ENCODE measurements at regions not wholly inside any gene's neighbourhood (a gene's known extent, or its start where the extent isn't known, plus 50 kb on each side); places are given as distances from the start of the nearest gene placed in this dataset.

GRCh38 chr1:56099766-56100265 lies 479.5 kb downstream of the PLPP3 start:
- Histone ChIP-seq H3F3A (ENCODE audit: insufficient read depth, low read length) (no peaks in the 10 kb centered on the region), H2AFZ (ENCODE audit: low read length) (no peak overlapping the region), H3K36me3 (ENCODE audit: insufficient read depth, low read length) (no peaks in the 10 kb centered on the region), H3K27me3 (ENCODE audit: insufficient read depth, low read length) (no peaks in the 10 kb centered on the region), H3K79me2 (ENCODE audit: insufficient read depth, low read length) (no peaks in the 10 kb centered on the region), H3K4me1 (ENCODE audit: insufficient read depth, low read length, severe bottlenecking) (no peaks in the 10 kb centered on the region), H3K4me2 (ENCODE audit: low read length) (no peak overlapping the region), H3K9me2 (ENCODE audit: low read depth, low read length) (no peaks in the 10 kb centered on the region), H3K27ac (ENCODE audit: low read depth, low read length, poor library complexity, severe bottlenecking) (no peak overlapping the region), H4K20me1 (ENCODE audit: insufficient read depth, low read length) (no peaks in the 10 kb centered on the region), H3K4me3 (ENCODE audit: low read depth, low read length, poor library complexity, severe bottlenecking) (no peak overlapping the region), H3K9me3 (ENCODE audit: low read length) (no peaks in the 10 kb centered on the region), H3K9ac (ENCODE audit: low read length) (no peak overlapping the region)
- no peak for TF ChIP-seq CTCF (IDR thresholded peaks at IDR 0.05; ENCODE audit: low read length)
- no peak for TF ChIP-seq EZH2 (IDR thresholded peaks at IDR 0.05; ENCODE audit: borderline replicate concordance, low read length)

- Histone ChIP-seq H3F3A (ENCODE audit: insufficient read depth, low read length) (no peaks in the 10 kb centered on the region), H3K27me3 (ENCODE audit: insufficient read depth, low read length) (no peaks in the 10 kb centered on the region)
Measured at GRCh38 chr1:56098946-56099345, 480.4 kb downstream of the PLPP3 start.

GRCh38 chr1:56097713-56098112 lies 481.6 kb downstream of the PLPP3 start:
- Histone ChIP-seq H3K4me2 (ENCODE audit: low read length) (no peak overlapping the region), H3K9me3 (ENCODE audit: low read length) (no peaks in the 10 kb centered on the region)

More at GRCh38 chr1:56098946-56099345, 480.4 kb downstream of the PLPP3 start:
- H4K20me1 ChIP-seq (ENCODE audit: insufficient read depth, low read length): no peaks in the 10 kb centered on the region
- no peak overlapping the region for H3K4me3 ChIP-seq (ENCODE audit: low read depth, low read length, poor library complexity, severe bottlenecking)
- H3K4me1 ChIP-seq (ENCODE audit: insufficient read depth, low read length, severe bottlenecking): no peaks in the 10 kb centered on the region
- no peak overlapping the region for H3K9ac ChIP-seq (ENCODE audit: low read length)
- H3K36me3 ChIP-seq (ENCODE audit: insufficient read depth, low read length): no peaks in the 10 kb centered on the region
- H3K27ac ChIP-seq (ENCODE audit: low read depth, low read length, poor library complexity, severe bottlenecking): no peak overlapping the region
- no peaks in the 10 kb centered on the region for H3K9me3 ChIP-seq (ENCODE audit: low read length)
- H2AFZ ChIP-seq (ENCODE audit: low read length): no peak overlapping the region
- no peaks in the 10 kb centered on the region for H3K79me2 ChIP-seq (ENCODE audit: insufficient read depth, low read length)
- H3K4me2 ChIP-seq (ENCODE audit: low read length): no peak overlapping the region
- H3K9me2 ChIP-seq (ENCODE audit: low read depth, low read length): no peaks in the 10 kb centered on the region
- TF ChIP-seq EZH2 (IDR thresholded peaks at IDR 0.05; ENCODE audit: borderline replicate concordance, low read length): no peak
- no peak for TF ChIP-seq CTCF (IDR thresholded peaks at IDR 0.05; ENCODE audit: low read length)

More at GRCh38 chr1:56097713-56098112, 481.6 kb downstream of the PLPP3 start:
- H3F3A ChIP-seq (ENCODE audit: insufficient read depth, low read length): no peaks in the 10 kb centered on the region
- H3K4me1 ChIP-seq (ENCODE audit: insufficient read depth, low read length, severe bottlenecking): no peaks in the 10 kb centered on the region
- H3K27ac ChIP-seq (ENCODE audit: low read depth, low read length, poor library complexity, severe bottlenecking): no peak overlapping the region
- no peak overlapping the region for H3K4me3 ChIP-seq (ENCODE audit: low read depth, low read length, poor library complexity, severe bottlenecking)
- H3K9me2 ChIP-seq (ENCODE audit: low read depth, low read length): no peaks in the 10 kb centered on the region
- H3K36me3 ChIP-seq (ENCODE audit: insufficient read depth, low read length): no peaks in the 10 kb centered on the region
- no peaks in the 10 kb centered on the region for H4K20me1 ChIP-seq (ENCODE audit: insufficient read depth, low read length)
- no peaks in the 10 kb centered on the region for H3K79me2 ChIP-seq (ENCODE audit: insufficient read depth, low read length)
- TF ChIP-seq CTCF (IDR thresholded peaks at IDR 0.05; ENCODE audit: low read length) (no peak), EZH2 (IDR thresholded peaks at IDR 0.05; ENCODE audit: borderline replicate concordance, low read length) (no peak)
- no peak overlapping the region for H2AFZ ChIP-seq (ENCODE audit: low read length)
- H3K9ac ChIP-seq (ENCODE audit: low read length): no peak overlapping the region
- no peaks in the 10 kb centered on the region for H3K27me3 ChIP-seq (ENCODE audit: insufficient read depth, low read length)
